Mesenchymal stem cell (in vitro differentiated cells and primary cell): ENCODE measurements at regions not wholly inside any gene's neighbourhood (a gene's known extent, or its start where the extent isn't known, plus 50 kb on each side); places are given as distances from the start of the nearest gene placed in this dataset.

Experiments
- DNase-seq: peaks from one replicate; pipeline ENCODE4 v3.0.0-alpha.2; 2013
- H2AFZ ChIP-seq: one replicate; pipeline ENCODE4 v1.6.1; 2013; ENCODE audit warnings: low read depth, mild to moderate bottlenecking, control low read depth, inconsistent platforms, low read length, moderate library complexity
- H2AK5ac ChIP-seq: 2 replicates; pipeline ENCODE4 v1.6.1; 2013; ENCODE audit warnings: low read length, moderate library complexity, mild to moderate bottlenecking, inconsistent platforms; ENCODE audit not compliant: severe bottlenecking
- H2BK120ac ChIP-seq: one replicate; pipeline ENCODE4 v1.6.1; 2013; ENCODE audit warnings: low read depth, mild to moderate bottlenecking, inconsistent platforms, low read length, moderate library complexity
- H2BK12ac ChIP-seq, 2 experiments: one replicate each; pipeline ENCODE4 v1.6.1; 2013; ENCODE audit warnings: inconsistent platforms in 2 of 2, low read length in 2 of 2, mild to moderate bottlenecking in 2 of 2, moderate library complexity in 2 of 2, control low read depth in 1 of 2
- H2BK15ac ChIP-seq: one replicate; pipeline ENCODE4 v1.6.1; 2013; ENCODE audit warnings: mild to moderate bottlenecking, low read depth, inconsistent platforms; ENCODE audit not compliant: poor library complexity, severe bottlenecking
- H2BK5ac ChIP-seq: 2 replicates; pipeline ENCODE4 v1.6.1; 2013; ENCODE audit warnings: low read depth, mild to moderate bottlenecking, low read length, control low read depth, inconsistent platforms; ENCODE audit not compliant: poor library complexity, severe bottlenecking
- H3K14ac ChIP-seq, 2 experiments: one replicate each; pipeline ENCODE4 v1.6.1; 2013; ENCODE audit warnings: inconsistent platforms in 2 of 2, low read length in 2 of 2, control low read depth in 1 of 2, mild to moderate bottlenecking in 1 of 2, moderate library complexity in 1 of 2
- H3K18ac ChIP-seq, 2 experiments: one replicate each; pipeline ENCODE4 v1.6.1; 2013; ENCODE audit warnings: inconsistent platforms in 2 of 2, low read length in 2 of 2, control low read depth in 1 of 2, low read depth in 1 of 2, mild to moderate bottlenecking in 1 of 2
- H3K23ac ChIP-seq, 2 experiments: one replicate each; pipeline ENCODE4 v1.6.1; 2013; ENCODE audit warnings: inconsistent platforms in 2 of 2, low read length in 2 of 2, mild to moderate bottlenecking in 2 of 2, moderate library complexity in 2 of 2, control low read depth in 1 of 2
- H3K27ac ChIP-seq: 2 replicates; pipeline ENCODE4 v1.5.1; 2013; ENCODE audit warnings: mild to moderate bottlenecking, moderate library complexity, low read length, control low read depth, inconsistent platforms; ENCODE audit not compliant: poor library complexity, severe bottlenecking
- H3K27me3 ChIP-seq, 2 experiments: 2 replicates each; pipeline versions ENCODE4 v1.6.1 to v1.7.0; 2013; ENCODE audit warnings: low read length in 2 of 2, mild to moderate bottlenecking in 2 of 2, moderate library complexity in 2 of 2, control low read depth in 1 of 2, inconsistent platforms in 1 of 2; ENCODE audit not compliant: control insufficient read depth in 1 of 2, insufficient read depth in 1 of 2
- H3K36me3 ChIP-seq, 2 experiments: 2 replicates each; pipeline versions ENCODE4 v1.6.1 to v1.7.0; 2013; ENCODE audit warnings: low read length in 2 of 2, control low read depth in 1 of 2, inconsistent platforms in 1 of 2, low read depth in 1 of 2, mild to moderate bottlenecking in 1 of 2; ENCODE audit not compliant: insufficient read depth in 2 of 2, control insufficient read depth in 1 of 2
- H3K4ac ChIP-seq, 2 experiments: one replicate each; pipeline ENCODE4 v1.6.1; 2013; ENCODE audit warnings: inconsistent platforms in 2 of 2, low read length in 2 of 2, mild to moderate bottlenecking in 2 of 2, moderate library complexity in 2 of 2, control low read depth in 1 of 2, low read depth in 1 of 2
- H3K4me1 ChIP-seq: 2 replicates; pipeline ENCODE4 v1.6.1; 2013; ENCODE audit warnings: low read depth, low read length, control low read depth; ENCODE audit not compliant: control insufficient read depth, insufficient read depth
- H3K4me2 ChIP-seq: 2 replicates; pipeline ENCODE4 v1.6.1; 2013; ENCODE audit warnings: low read length, mild to moderate bottlenecking, inconsistent platforms; ENCODE audit not compliant: poor library complexity, severe bottlenecking
- H3K4me3 ChIP-seq, 2 experiments: 2 replicates each; pipeline versions ENCODE4 v1.5.1 to v1.7.0; 2013; ENCODE audit warnings: low read length in 2 of 2, mild to moderate bottlenecking in 2 of 2, control low read depth in 1 of 2, low read depth in 1 of 2; ENCODE audit not compliant: insufficient read depth in 1 of 2
- H3K79me1 ChIP-seq: replicated peaks from 2 replicates; pipeline ENCODE4 v1.6.1; 2013; ENCODE audit warnings: mild to moderate bottlenecking, control low read depth, low read length, inconsistent platforms; ENCODE audit not compliant: poor library complexity, severe bottlenecking
- H3K9ac ChIP-seq: 2 replicates; pipeline ENCODE4 v1.7.0; 2013; ENCODE audit warnings: mild to moderate bottlenecking, low read length, moderate library complexity
- H3K9me3 ChIP-seq: 2 replicates; pipeline ENCODE4 v1.7.0; 2013; ENCODE audit warnings: mild to moderate bottlenecking, low read length; ENCODE audit not compliant: control insufficient read depth
- H4K8ac ChIP-seq: one replicate; pipeline ENCODE4 v1.6.1; 2013; ENCODE audit warnings: inconsistent platforms, mild to moderate bottlenecking, low read length, moderate library complexity
- H4K91ac ChIP-seq: one replicate; pipeline ENCODE4 v1.6.1; 2013; ENCODE audit warnings: mild to moderate bottlenecking, low read length, inconsistent platforms
- WGBS: methylation state at CpG from one replicate; pipeline ENCODE4 v1.1.7; 2013; ENCODE audit warnings: mixed read lengths; 5-methylcytosine and 5-hydroxymethylcytosine counted together

DNA sequence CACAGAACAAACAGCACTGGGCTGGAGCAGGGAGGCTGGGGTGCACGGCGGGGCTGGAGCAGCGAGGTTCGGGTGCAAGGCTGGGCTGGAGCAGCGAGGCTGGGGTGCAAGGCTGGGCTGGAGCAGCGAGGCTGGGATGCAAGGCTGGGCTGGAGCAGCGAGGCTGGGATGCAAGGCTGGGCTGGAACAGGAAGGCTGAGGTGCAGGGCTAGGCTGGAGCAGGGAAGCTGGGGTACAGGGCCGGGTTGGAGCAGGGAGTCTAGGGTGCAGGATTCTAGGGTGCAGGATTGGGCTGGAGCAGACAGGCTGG lies 198.5 kb downstream of the BRD1 start:
- no peak overlapping the region for H3K27ac ChIP-seq
- no peak overlapping the region for H2BK120ac ChIP-seq
- H4K8ac ChIP-seq = no peak overlapping the region
- H3K9ac ChIP-seq = no peak overlapping the region
- no peaks in the 10 kb centered on the region for H3K36me3 ChIP-seq
- no peak overlapping the region for H3K4ac ChIP-seq
- H2BK12ac ChIP-seq = no peak overlapping the region
- no peak for DNase-seq
- H3K23ac ChIP-seq = no peak overlapping the region
- no peak overlapping the region for H2AK5ac ChIP-seq
- no peak overlapping the region for H4K91ac ChIP-seq
- no peak overlapping the region for H3K14ac ChIP-seq
- no peak overlapping the region for H3K4me3 ChIP-seq
- H2BK15ac ChIP-seq = no peak overlapping the region
- H3K27me3 ChIP-seq = peaks cover 11 to 29% of the 10 kb centered on the region in 2 experiments
- peaks cover 12% of the 10 kb centered on the region for H3K4me1 ChIP-seq
- no peak overlapping the region for H2AFZ ChIP-seq
- H2BK5ac ChIP-seq = no peak overlapping the region
- no peak overlapping the region for H3K18ac ChIP-seq
- H3K9me3 ChIP-seq = no peaks in the 10 kb centered on the region
- H3K4me2 ChIP-seq = no peak overlapping the region
- H3K79me1 ChIP-seq = no peaks in the 10 kb centered on the region
- WGBS = 81% methylated on average over 8 of the region's 8 CpGs

DNA sequence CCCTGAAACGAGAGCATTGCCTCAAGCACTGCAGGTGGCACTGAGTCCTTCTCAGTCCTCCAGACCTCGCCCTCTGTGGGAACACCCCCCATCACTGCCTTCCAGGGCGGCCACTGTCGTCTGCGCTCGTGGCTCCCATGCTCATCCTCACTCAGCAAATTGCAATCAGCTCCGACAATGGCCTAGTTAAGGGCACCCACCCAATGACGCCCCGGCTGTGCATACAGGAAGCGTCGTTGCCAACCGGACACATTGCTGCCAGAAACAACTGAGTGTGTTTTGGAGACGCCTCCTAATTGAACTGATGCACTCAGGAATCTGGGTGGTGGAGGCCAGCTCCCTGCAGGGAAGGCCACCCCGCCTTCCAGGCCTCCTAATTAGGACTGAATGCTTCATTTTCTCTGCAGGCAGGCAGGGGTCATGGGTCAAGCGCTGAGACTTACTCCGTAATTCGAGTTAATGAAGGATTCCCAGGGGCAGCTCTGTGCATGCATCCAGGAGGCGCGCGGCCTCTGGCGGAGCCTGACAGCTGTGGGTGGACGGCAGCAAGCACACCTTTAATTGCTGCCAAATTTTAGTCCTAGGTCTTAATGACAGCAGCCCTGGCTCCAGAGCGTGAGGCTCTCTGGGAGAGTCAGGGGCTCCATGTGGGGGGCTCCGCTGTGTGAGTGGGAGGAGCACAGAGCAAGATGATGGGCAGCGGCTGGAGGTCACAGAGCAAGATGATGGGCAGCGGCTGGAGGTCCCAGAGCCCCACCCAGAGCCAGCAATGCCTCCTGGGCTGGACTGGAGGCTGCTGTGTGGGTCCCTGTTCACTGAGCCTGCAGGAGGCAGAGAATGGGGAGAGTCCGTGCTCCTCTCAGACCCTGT lies 199.0 kb downstream of the BRD1 start:
- Histone ChIP-seq H4K8ac (no peak overlapping the region), H3K4ac (no peak overlapping the region), H4K91ac (no peak overlapping the region), H2BK15ac (no peak overlapping the region), H3K4me3 (no peak overlapping the region), H2AFZ (no peak overlapping the region), H2BK12ac (no peak overlapping the region), H3K27ac (no peak overlapping the region), H3K9ac (no peak overlapping the region), H3K4me2 (no peak overlapping the region), H2BK5ac (no peak overlapping the region), H3K4me1 (peaks cover 12% of the 10 kb centered on the region), H3K18ac (no peak overlapping the region), H3K23ac (no peak overlapping the region), H3K36me3 (no peaks in the 10 kb centered on the region), H3K79me1 (no peaks in the 10 kb centered on the region), H2AK5ac (no peak overlapping the region), H2BK120ac (no peak overlapping the region), H3K9me3 (no peaks in the 10 kb centered on the region), H3K27me3 (peaks cover 11 to 28% of the 10 kb centered on the region in 2 experiments), H3K14ac (no peak overlapping the region)
- WGBS = 63% methylated on average over 27 of the region's 27 CpGs
- no peak for DNase-seq

DNA sequence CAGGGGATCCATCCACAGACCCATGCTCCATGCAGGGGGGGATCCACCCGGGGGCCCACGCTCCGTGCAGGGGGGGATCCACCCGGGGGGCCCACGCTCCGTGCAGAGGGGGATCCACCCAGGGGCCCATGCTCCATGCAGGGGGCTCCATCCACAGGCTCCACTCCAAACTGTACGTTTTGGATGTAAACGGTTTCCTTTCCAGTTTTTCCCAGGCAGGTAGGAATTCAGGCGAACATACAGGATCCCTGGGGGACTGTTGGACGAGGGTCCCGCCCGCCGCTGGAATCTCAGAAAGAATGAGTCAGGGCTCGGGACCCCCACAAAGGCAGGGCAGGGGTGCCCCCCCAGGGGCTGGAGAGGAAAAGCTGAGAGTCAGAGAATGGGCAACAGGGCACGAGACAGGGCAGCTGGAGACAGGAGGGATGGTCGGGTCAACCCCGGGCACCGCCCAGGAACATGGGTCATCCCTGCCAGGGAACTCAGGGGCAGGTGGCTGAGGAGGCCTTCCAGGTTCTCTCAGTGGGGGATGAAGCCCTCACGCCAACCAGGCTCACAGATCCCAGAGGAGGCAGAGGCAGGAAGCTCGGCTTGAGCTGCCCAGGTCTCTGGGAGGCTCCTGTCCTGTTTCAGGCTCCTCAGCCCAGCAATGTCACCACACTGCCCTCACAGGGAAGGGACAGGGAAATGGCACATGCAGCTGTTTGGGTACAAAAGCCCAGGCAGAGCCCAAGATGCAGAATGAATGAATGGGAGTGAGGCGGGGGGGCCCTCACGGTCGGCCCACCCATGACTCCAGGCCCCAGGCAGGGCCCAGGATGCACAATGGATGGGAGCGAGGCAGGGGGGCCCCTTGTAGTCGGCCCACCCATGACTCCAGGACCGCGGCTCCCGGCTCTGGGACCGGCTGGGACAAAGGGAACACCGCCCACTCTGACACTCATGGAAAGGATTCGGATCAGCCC lies 200.2 kb downstream of the BRD1 start:
- no peak overlapping the region for H3K14ac ChIP-seq
- no peak overlapping the region for H4K91ac ChIP-seq
- 83% methylated on average over 31 of the region's 31 CpGs for WGBS

More for the DNA sequence above, 200.2 kb downstream of the BRD1 start:
- H3K9ac ChIP-seq = no peak overlapping the region
- no peaks in the 10 kb centered on the region for H3K79me1 ChIP-seq
- no peak overlapping the region for H2BK12ac ChIP-seq
- no peak overlapping the region for H3K4me2 ChIP-seq
- no peak overlapping the region for H2BK120ac ChIP-seq
- no peak overlapping the region for H3K4me3 ChIP-seq
- no peak overlapping the region for H2BK5ac ChIP-seq
- H3K9me3 ChIP-seq = no peaks in the 10 kb centered on the region
- H3K27ac ChIP-seq = no peak overlapping the region
- no peak for DNase-seq
- no peak overlapping the region for H2AK5ac ChIP-seq
- H3K4me1 ChIP-seq = peaks cover 10% of the 10 kb centered on the region
- no peaks in the 10 kb centered on the region for H3K36me3 ChIP-seq
- peaks cover 11 to 26% of the 10 kb centered on the region in 2 experiments for H3K27me3 ChIP-seq
- H2AFZ ChIP-seq = no peak overlapping the region
- no peak overlapping the region for H2BK15ac ChIP-seq
- H4K8ac ChIP-seq = no peak overlapping the region
- no peak overlapping the region for H3K23ac ChIP-seq
- H3K4ac ChIP-seq = no peak overlapping the region
- no peak overlapping the region for H3K18ac ChIP-seq
